Psoas muscle (tissue), 7 donors: ENCODE measurements at regions not wholly inside any gene's neighbourhood (a gene's known extent, or its start where the extent isn't known, plus 50 kb on each side); places are given as distances from the start of the nearest gene placed in this dataset.
"Not testable (repeated sequence)": the region's sequence is repeated elsewhere in the genome, so short reads cannot be mapped to it uniquely, and the experiment has no call there.

Experiments
- ATAC-seq, 4 donors: fragments of 200-7000 bp; cut with Tn5 transposase; one replicate each; pipeline ENCODE4 v1.9.1; 2020; ENCODE audit warnings: moderate library complexity in 3 of 4, mild to moderate bottlenecking in 2 of 4
- DNase-seq, 2 donors: peaks; one replicate each; pipeline ENCODE4 v3.0.0-alpha.2; 2020
- H3K27ac ChIP-seq: fragments of 200-600 bp; one replicate; pipeline ENCODE4 v1.8.0; 2022
- H3K27me3 ChIP-seq, 3 donors: fragments of 200-600 bp in 1 of 3; one replicate each; pipeline versions ENCODE4 v1.6.1 to v1.8.0; 2013 to 2022; ENCODE audit warnings: low read length in 2 of 3, mild to moderate bottlenecking in 2 of 3, moderate library complexity in 1 of 3; ENCODE audit not compliant: insufficient read depth in 3 of 3
- H3K36me3 ChIP-seq, 2 donors: fragments of 200-600 bp in 1 of 2; one replicate each; pipeline versions ENCODE4 v1.6.1 to v1.8.0; 2013 to 2022; ENCODE audit warnings: low read depth in 1 of 2, mild to moderate bottlenecking in 1 of 2, moderate library complexity in 1 of 2; ENCODE audit not compliant: insufficient read depth in 1 of 2
- H3K4me1 ChIP-seq: fragments of 200-600 bp; one replicate; pipeline ENCODE4 v1.8.0; 2022
- H3K4me3 ChIP-seq: fragments of 200-600 bp; one replicate; pipeline ENCODE4 v1.8.0; 2022; ENCODE audit warnings: mild to moderate bottlenecking
- H3K9me3 ChIP-seq: fragments of 200-600 bp; one replicate; pipeline ENCODE4 v1.8.0; 2022
- CTCF ChIP-seq: fragments of 200-600 bp; IDR thresholded peaks from one replicate; pipeline ENCODE4 v1.8.0; 2022; ENCODE audit warnings: antibody characterized with exemption
- WGBS, 3 donors: extraction: QIAGEN DNeasy Blood & Tissue Kit; methylation state at CpG; one replicate each; pipeline versions ENCODE4 v1.1.6 to v1.1.7; 2013; 5-methylcytosine and 5-hydroxymethylcytosine counted together
- intact Hi-C, 2 donors: fragments of 100-400 bp; cut with DNase I; formaldehyde crosslinking; loops; one replicate each; pipeline versions ENCODE4 v1.11.0 to v1.14.2; 2022
- donor health status: healthy with polysubstance abuse.
- donor health status: DM: no; HTN: no; CAD: no; lungs with moderate emphysema.
- donor health status: Bipolar disorder and iron deficiency.
- donor health status: healthy.
- donor health status: DM: yes; HTN: yes; CAD: no.
- donor health status: DM: no; HTN: no; CAD: no.
- donor health status: DM: yes; HTN: yes; CAD: no.

DNA sequence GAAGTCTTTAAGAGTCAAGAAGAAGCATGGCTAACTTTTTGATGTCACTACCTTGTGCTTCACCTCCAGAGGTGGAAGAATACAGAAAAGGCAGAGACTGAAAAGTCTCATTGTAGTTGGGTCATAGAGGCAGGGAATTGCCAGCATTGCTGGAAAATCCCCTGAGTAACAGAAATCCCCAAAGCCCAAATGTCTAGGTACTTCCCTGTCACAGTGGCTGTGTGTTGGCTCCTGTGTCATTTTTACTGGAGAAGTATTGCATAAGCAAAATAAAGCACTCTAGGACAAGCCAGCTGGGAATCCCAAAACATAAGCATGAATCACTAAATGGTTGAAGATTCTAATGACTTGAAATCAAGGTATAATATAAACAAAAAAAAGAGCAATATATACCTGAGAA, 114.4 kb downstream of the KLRB1 start:
- H3K4me3 ChIP-seq, H3K4me1 ChIP-seq, intact Hi-C loops, H3K27ac ChIP-seq, ATAC-seq, H3K36me3 ChIP-seq, H3K9me3 ChIP-seq, DNase-seq, H3K27me3 ChIP-seq: not testable (repeated sequence)

GRCh38 chr12:9481289-9481688, 126.4 kb downstream of the KLRB1 start:
- H3K9me3 ChIP-seq, intact Hi-C loops, H3K4me3 ChIP-seq, H3K36me3 ChIP-seq, DNase-seq, H3K27ac ChIP-seq, H3K4me1 ChIP-seq, H3K27me3 ChIP-seq, ATAC-seq: not testable (repeated sequence)
- 89 to 96% methylated on average over 3 of the region's 3 CpGs; no CpG with 5 or more reads in 1 of the 3 donors for WGBS, 3 donors

- H3K4me1 ChIP-seq, DNase-seq, H3K9me3 ChIP-seq, H3K36me3 ChIP-seq, ATAC-seq, H3K27me3 ChIP-seq, H3K27ac ChIP-seq, H3K4me3 ChIP-seq, intact Hi-C loops: not testable (repeated sequence)
- 45 to 87% (median 62%) methylated on average over 2 of the region's 2 CpGs for WGBS, 3 donors
Measured at GRCh38 chr12:9474197-9474596, 133.5 kb downstream of the KLRB1 start.

DNA sequence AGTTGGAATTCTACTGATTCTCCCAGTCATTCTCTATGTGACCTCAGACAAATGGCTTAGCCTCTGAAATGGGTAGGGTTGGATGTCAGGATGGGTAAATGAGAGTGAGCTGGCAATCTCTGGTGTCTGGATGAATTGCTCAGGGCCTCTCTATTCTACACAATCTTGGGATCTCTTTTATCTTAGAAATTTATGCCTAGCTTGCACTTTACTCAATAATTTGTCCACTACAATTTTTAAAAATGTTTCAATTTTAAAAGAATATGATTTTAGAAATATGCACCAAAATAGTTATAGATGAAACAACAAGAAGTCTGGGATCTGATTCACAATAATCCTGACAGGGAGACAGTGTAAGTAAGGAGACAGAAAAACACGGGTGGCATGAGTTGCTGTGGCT, 134.1 kb downstream of the KLRB1 start:
- H3K4me3 ChIP-seq, intact Hi-C loops, H3K4me1 ChIP-seq, H3K9me3 ChIP-seq, H3K27ac ChIP-seq, ATAC-seq, H3K36me3 ChIP-seq, DNase-seq, H3K27me3 ChIP-seq: not testable (repeated sequence)
- 80 to 96% (median 85%) methylated on average over 1 of the region's 1 CpG for whole genome bisulfite sequencing, 3 donors

DNA sequence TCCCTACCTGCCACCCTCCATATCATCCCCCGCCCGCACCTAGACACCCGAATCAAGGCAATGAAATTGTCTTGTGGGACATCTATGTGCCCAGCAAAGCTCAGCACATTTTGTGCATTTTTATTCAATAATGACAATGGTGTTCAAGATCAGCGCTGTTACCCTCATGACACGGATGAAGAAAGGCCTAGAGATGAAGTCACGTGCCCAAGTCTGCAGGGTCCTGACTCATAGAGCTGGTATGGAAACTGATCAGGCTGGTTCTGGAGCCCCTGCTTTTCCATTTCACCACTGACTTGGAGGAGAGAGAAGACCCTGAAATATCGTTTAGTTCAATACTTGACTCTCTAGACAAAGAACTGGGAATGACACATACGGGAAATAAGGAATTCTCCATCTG, 136.2 kb downstream of the KLRB1 start:
- WGBS, 3 donors = 90 to 92% (median 91%) methylated on average over 6 to 8 of the region's 8 CpGs
- H3K4me3 ChIP-seq, ATAC-seq, H3K9me3 ChIP-seq, DNase-seq, H3K27ac ChIP-seq, H3K27me3 ChIP-seq, intact Hi-C loops, H3K4me1 ChIP-seq, H3K36me3 ChIP-seq: not testable (repeated sequence)

DNA sequence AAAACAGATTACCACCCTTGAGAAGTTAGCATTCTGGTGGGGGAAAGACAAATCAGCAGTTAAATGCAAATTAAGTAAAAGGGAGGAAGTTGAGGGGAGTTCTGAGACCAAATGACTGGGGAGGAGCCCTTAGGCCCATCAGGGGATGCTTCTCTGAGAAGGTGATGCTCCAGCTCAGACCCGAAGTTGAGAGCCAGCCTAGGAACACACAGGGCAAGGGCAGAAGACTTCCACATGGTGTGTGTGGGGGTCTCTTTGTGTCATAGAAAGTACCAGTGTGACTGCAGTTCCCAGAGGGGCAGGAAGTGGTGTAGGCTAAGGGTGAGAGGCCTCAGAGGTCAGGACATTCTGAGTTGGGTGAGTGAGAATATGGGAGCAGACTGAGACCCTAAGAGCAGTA, 137.3 kb downstream of the KLRB1 start:
- H3K9me3 ChIP-seq, DNase-seq, H3K36me3 ChIP-seq, H3K4me1 ChIP-seq, intact Hi-C loops, ATAC-seq, H3K27ac ChIP-seq, H3K4me3 ChIP-seq, H3K27me3 ChIP-seq: not testable (repeated sequence)
- WGBS, 3 donors = 78 to 87% (median 80%) methylated on average over 1 of the region's 1 CpG

DNA sequence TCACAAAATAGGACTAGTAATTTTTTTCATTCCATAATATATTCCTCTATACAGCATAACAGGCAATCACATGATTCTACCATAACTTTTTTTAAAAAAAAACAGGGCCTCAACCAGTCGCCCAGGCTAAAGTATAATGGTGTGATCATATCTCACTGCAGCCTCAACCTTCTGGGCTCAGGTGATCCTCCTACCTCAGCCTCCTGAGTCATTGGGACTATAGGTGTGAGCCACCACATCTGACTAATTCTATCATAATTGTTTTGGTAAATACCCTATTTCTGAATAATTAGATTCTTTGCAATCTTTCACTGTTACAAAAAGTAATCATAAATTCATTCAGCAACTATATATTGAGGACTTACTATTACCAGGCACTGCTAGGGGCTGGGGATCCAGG, 137.8 kb downstream of the KLRB1 start:
- 0 to 89% (median 49%) methylated on average over 1 of the region's 1 CpG for WGBS, 3 donors
- ATAC-seq, H3K27me3 ChIP-seq, DNase-seq, H3K36me3 ChIP-seq, intact Hi-C loops, H3K4me1 ChIP-seq, H3K27ac ChIP-seq, H3K4me3 ChIP-seq, H3K9me3 ChIP-seq: not testable (repeated sequence)

- H3K27ac ChIP-seq, H3K4me3 ChIP-seq, intact Hi-C loops, H3K27me3 ChIP-seq, DNase-seq, ATAC-seq, H3K4me1 ChIP-seq, H3K9me3 ChIP-seq, H3K36me3 ChIP-seq: not testable (repeated sequence)
- 77 to 86% (median 81%) methylated on average over 2 of the region's 2 CpGs for WGBS, 3 donors
Measured at GRCh38 chr12:9469463-9469862, 138.3 kb downstream of the KLRB1 start.

DNA sequence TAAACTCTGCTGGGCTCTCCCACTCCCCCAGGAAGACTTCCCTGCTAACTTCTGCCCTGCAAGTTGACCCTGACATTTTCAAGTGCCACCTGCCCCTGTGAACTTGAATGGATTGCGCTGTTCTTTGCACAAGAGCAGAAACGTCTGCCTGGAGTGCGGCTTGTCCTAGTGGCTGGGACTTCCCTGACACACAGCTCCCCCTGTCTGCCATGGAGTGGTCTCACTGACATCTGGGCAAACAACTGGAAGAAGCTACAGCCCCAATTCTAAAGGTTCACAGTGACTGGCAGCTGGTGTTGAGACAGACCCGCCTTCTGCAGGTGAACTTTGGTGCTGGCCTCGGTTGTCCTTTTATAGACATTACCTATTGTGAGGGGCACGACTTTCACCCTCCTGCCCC, 138.7 kb downstream of the KLRB1 start:
- H3K27ac ChIP-seq, ATAC-seq, H3K27me3 ChIP-seq, H3K36me3 ChIP-seq, intact Hi-C loops, H3K4me3 ChIP-seq, H3K4me1 ChIP-seq, H3K9me3 ChIP-seq: not testable (repeated sequence)
- peak; percentile 37 to 53 for DNase-seq
- peak; percentile 41 for TF ChIP-seq CTCF
- 33 to 44% (median 43%) methylated on average over 6 of the region's 6 CpGs for WGBS, 3 donors

GRCh38 chr12:9468144-9468543, 139.6 kb downstream of the KLRB1 start:
- H3K9me3 ChIP-seq, intact Hi-C loops, H3K36me3 ChIP-seq, ATAC-seq, DNase-seq, H3K27me3 ChIP-seq, H3K27ac ChIP-seq, H3K4me3 ChIP-seq, H3K4me1 ChIP-seq: not testable (repeated sequence)
- WGBS, 3 donors = 71 to 76% (median 75%) methylated on average over 1 of the region's 1 CpG
